ENCODE measurements at regions not wholly inside any gene's neighbourhood (a gene's known extent, or its start where the extent isn't known, plus 50 kb on each side); places are given as distances from the start of the nearest gene placed in this dataset.

DNA sequence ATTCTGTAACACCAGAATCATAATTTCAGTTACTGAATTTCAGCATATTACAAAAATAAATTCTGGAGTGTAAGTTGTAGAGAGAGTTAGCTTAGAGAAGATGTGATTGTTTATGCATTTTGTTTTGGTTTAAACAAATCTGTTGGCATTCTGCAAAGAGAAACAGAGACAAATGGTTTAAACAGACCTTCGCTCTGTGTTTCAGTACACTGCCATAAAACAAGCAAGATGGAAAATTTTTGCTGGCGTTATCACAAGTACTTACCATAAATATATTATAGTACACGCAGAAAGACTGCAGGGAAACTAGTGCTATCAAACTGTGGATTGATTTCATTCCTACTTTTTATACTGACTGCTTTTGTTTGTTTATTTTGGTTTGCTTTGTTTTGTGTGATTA, 850.3 kb upstream of the FOXG1 start:
- no peaks in the 10 kb centered on the region for H3K36me3 ChIP-seq (ENCODE audit: insufficient read depth, low read length, poor library complexity, severe bottlenecking)
- no TSS peak for BruUV-seq (replicated peaks)
- TF ChIP-seq EZH2 (IDR thresholded peaks at IDR 0.05; ENCODE audit: borderline replicate concordance, low read depth, low read length, poor library complexity, severe bottlenecking), result no peak
- TF ChIP-seq, protein P1, sequence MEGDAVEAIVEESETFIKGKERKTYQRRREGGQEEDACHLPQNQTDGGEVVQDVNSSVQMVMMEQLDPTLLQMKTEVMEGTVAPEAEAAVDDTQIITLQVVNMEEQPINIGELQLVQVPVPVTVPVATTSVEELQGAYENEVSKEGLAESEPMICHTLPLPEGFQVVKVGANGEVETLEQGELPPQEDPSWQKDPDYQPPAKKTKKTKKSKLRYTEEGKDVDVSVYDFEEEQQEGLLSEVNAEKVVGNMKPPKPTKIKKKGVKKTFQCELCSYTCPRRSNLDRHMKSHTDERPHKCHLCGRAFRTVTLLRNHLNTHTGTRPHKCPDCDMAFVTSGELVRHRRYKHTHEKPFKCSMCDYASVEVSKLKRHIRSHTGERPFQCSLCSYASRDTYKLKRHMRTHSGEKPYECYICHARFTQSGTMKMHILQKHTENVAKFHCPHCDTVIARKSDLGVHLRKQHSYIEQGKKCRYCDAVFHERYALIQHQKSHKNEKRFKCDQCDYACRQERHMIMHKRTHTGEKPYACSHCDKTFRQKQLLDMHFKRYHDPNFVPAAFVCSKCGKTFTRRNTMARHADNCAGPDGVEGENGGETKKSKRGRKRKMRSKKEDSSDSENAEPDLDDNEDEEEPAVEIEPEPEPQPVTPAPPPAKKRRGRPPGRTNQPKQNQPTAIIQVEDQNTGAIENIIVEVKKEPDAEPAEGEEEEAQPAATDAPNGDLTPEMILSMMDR (conservative IDR thresholded peaks at IDR 0.05; ENCODE audit: low read depth, low read length), result no peak

DNA sequence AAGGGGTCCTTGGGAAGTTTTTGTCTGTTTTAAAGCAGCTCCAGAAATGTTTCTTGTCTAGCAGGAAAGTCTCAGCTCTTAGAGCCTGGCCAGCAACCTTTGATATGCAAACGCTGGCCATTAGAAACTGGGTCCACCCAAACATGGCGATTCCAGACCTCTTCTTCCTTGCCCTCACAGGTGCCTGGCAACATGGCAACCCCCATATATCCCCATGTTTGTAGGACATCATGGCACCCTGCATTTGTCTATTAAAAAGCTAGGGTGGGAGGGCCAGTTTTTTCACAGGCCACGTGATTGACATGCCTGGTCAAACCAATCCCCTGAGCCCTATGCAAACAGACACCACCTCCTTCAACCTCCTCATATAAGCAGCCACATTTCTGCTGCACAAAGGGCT, 848.7 kb upstream of the FOXG1 start:
- Histone ChIP-seq H3K4me1 (ENCODE audit: insufficient read depth, low read length, poor library complexity, severe bottlenecking) (no peaks in the 10 kb centered on the region), H3K9me3 (ENCODE audit: low read depth, low read length, poor library complexity, severe bottlenecking) (peaks cover 9% of the 10 kb centered on the region), H3K36me3 (ENCODE audit: insufficient read depth, low read length, poor library complexity, severe bottlenecking) (no peaks in the 10 kb centered on the region), H3K27me3 (replicated peaks; ENCODE audit: insufficient read depth, low read depth, low read length, poor library complexity) (no peaks in the 10 kb centered on the region), H3K27ac (ENCODE audit: low read depth, low read length, poor library complexity, severe bottlenecking) (no peak overlapping the region), H3K4me3 (ENCODE audit: low read depth, low read length, poor library complexity, severe bottlenecking) (no peak overlapping the region)
- no peak for TF ChIP-seq EZH2 (IDR thresholded peaks at IDR 0.05; ENCODE audit: borderline replicate concordance, low read depth, low read length, poor library complexity, severe bottlenecking)
- TF ChIP-seq, protein P1 (conservative IDR thresholded peaks at IDR 0.05; ENCODE audit: low read depth, low read length), result no peak
- no TSS peak for BruUV-seq (replicated peaks)
- ChIA-PET CTCF (no interaction called here), POLR2A (ENCODE audit: low non-redundant PET) (no interaction called here)
- intact Hi-C loops (cut with micrococcal nuclease; ENCODE audit: unreplicated experiment), result no loop called here
- no peak for DNase-seq (ENCODE audit: low spot score)

More for the DNA sequence above, 850.3 kb upstream of the FOXG1 start:
- peaks cover 9% of the 10 kb centered on the region for H3K9me3 ChIP-seq (ENCODE audit: low read depth, low read length, poor library complexity, severe bottlenecking)
- no peaks in the 10 kb centered on the region for H3K27me3 ChIP-seq (replicated peaks; ENCODE audit: insufficient read depth, low read depth, low read length, poor library complexity)
- no peaks in the 10 kb centered on the region for H3K4me1 ChIP-seq (ENCODE audit: insufficient read depth, low read length, poor library complexity, severe bottlenecking)
- intact Hi-C loops (cut with micrococcal nuclease; ENCODE audit: unreplicated experiment), result no loop called here
- ChIA-PET CTCF (no interaction called here), POLR2A (ENCODE audit: low non-redundant PET) (no interaction called here)
- no peak overlapping the region for H3K27ac ChIP-seq (ENCODE audit: low read depth, low read length, poor library complexity, severe bottlenecking)
- H3K4me3 ChIP-seq (ENCODE audit: low read depth, low read length, poor library complexity, severe bottlenecking), result no peak overlapping the region
- no peak for DNase-seq (ENCODE audit: low spot score)

DNA sequence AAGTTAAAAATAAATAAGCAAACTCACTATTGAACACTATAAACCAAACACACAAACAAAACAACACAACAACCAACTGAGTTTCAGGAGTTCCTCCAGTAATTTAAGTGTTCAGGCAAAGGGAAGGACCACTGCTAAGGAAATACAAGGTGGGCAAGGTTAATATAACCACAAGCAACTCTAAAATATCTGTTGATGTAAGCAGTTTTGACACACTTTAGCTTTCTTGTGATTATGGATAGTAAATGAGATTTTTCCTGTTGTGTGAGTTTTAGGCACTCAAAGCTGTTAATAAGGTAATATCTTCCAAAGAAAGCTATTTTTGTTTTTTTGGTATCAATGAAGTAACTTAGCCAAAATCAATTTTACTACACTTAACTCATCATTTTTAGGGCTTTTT, 839.1 kb upstream of the FOXG1 start:
- H3K4me1 ChIP-seq (ENCODE audit: insufficient read depth, low read length, poor library complexity, severe bottlenecking), result no peaks in the 10 kb centered on the region
- no peak for DNase-seq (ENCODE audit: low spot score)
- H3K27ac ChIP-seq (ENCODE audit: low read depth, low read length, poor library complexity, severe bottlenecking), result no peak overlapping the region
- intact Hi-C loops (cut with micrococcal nuclease; ENCODE audit: unreplicated experiment), result no loop called here
- ChIA-PET CTCF (no interaction called here), POLR2A (ENCODE audit: low non-redundant PET) (no interaction called here)
- no TSS peak for BruUV-seq (replicated peaks)
- no peak for TF ChIP-seq EZH2 (IDR thresholded peaks at IDR 0.05; ENCODE audit: borderline replicate concordance, low read depth, low read length, poor library complexity, severe bottlenecking)
- TF ChIP-seq, protein P1 (conservative IDR thresholded peaks at IDR 0.05; ENCODE audit: low read depth, low read length), result no peak
- peaks cover 7% of the 10 kb centered on the region for H3K9me3 ChIP-seq (ENCODE audit: low read depth, low read length, poor library complexity, severe bottlenecking)
- H3K4me3 ChIP-seq (ENCODE audit: low read depth, low read length, poor library complexity, severe bottlenecking), result no peak overlapping the region
- H3K27me3 ChIP-seq (replicated peaks; ENCODE audit: insufficient read depth, low read depth, low read length, poor library complexity), result no peaks in the 10 kb centered on the region
- H3K36me3 ChIP-seq (ENCODE audit: insufficient read depth, low read length, poor library complexity, severe bottlenecking), result no peaks in the 10 kb centered on the region

Measured in A673 (cell line).